ENCODE measurements at regions not wholly inside any gene's neighbourhood (a gene's known extent, or its start where the extent isn't known, plus 50 kb on each side); places are given as distances from the start of the nearest gene placed in this dataset.

DNA sequence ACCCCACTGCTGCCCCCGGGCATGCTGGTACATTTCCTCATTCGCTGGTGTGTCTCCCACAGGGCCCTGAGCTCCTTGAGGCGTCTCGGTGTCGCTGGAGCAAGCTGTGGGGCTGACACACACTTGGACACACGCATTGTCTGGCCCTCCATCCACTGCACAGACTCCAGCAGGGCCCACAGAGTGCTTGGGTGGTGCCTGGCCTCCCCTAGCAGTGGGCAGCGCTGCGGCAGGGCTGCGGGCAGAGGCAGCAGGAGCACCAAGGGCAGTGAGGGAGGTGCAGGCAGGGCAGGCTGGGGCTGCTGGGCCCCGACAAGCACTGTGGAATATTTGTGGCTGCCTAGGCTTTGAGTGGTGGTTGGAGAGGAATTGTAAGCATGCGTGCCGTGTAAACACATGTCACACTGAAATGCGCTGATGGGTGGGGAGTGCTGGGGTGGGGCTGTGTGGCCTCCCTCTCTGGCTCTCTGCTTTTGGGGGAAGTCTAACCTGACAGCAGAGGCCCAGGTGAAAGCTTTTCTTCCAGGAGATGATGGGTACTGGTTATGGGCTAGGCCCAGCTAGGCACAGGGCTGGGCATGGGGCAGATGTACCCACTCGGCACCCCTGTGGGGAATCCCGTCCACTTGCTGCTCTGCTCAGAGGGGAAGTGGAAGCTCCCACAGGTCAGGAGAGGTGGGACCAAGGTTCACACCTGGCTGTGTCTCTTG lies 55.5 kb upstream of the HS6ST1 start:
- Histone ChIP-seq H3K9ac (ENCODE audit: control insufficient read depth, extremely low read depth, insufficient read depth, low read length) (peak overlapping the region; percentile 39), H3K4me1 (ENCODE audit: control insufficient read depth, extremely low read depth, insufficient read depth, low read length) (peaks cover 49% of the 10 kb centered on the region), H4K20me1 (ENCODE audit: control insufficient read depth, extremely low read depth, insufficient read depth, low read length) (no peaks in the 10 kb centered on the region), H3K36me3 (ENCODE audit: control insufficient read depth in 2 of 2, extremely low read depth in 1 of 2, insufficient read depth in 2 of 2, low read length in 2 of 2) (no peaks in the 10 kb centered on the region), H2AFZ (ENCODE audit: control insufficient read depth, low read length) (peak overlapping the region; percentile 3), H3K27me3 (ENCODE audit: control insufficient read depth, extremely low read depth, insufficient read depth, low read length) (no peaks in the 10 kb centered on the region), H3K9me3 (ENCODE audit: control insufficient read depth, low read depth, low read length) (no peaks in the 10 kb centered on the region), H3K4me2 (ENCODE audit: control insufficient read depth, extremely low read depth, insufficient read depth, low read depth, low read length) (peak overlapping the region; percentile 58), H3K9me1 (ENCODE audit: control insufficient read depth, extremely low read depth, insufficient read depth, low read length) (no peaks in the 10 kb centered on the region), H3K4me3 (ENCODE audit: control insufficient read depth in 2 of 3, extremely low read depth in 1 of 3, insufficient read depth in 2 of 3, low read depth in 1 of 3, low read length in 3 of 3) (peak overlapping the region in 1 of 3 experiments; percentile 15), H3K79me2 (ENCODE audit: control insufficient read depth, insufficient read depth, low read length) (no peaks in the 10 kb centered on the region), H3K27ac (ENCODE audit: control insufficient read depth, insufficient read depth, low read length) (peak overlapping the region; percentile 62)
- dilution Hi-C loops (cut with MboI; ENCODE audit: extremely low pct_ligation_motif_present, low sequenced_read_pairs), result no loop called here
- TF ChIP-seq, protein P1, sequence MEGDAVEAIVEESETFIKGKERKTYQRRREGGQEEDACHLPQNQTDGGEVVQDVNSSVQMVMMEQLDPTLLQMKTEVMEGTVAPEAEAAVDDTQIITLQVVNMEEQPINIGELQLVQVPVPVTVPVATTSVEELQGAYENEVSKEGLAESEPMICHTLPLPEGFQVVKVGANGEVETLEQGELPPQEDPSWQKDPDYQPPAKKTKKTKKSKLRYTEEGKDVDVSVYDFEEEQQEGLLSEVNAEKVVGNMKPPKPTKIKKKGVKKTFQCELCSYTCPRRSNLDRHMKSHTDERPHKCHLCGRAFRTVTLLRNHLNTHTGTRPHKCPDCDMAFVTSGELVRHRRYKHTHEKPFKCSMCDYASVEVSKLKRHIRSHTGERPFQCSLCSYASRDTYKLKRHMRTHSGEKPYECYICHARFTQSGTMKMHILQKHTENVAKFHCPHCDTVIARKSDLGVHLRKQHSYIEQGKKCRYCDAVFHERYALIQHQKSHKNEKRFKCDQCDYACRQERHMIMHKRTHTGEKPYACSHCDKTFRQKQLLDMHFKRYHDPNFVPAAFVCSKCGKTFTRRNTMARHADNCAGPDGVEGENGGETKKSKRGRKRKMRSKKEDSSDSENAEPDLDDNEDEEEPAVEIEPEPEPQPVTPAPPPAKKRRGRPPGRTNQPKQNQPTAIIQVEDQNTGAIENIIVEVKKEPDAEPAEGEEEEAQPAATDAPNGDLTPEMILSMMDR (optimal IDR thresholded peaks at IDR 0.05 in 1 of 3, IDR thresholded peaks at IDR 0.05 in 1 of 3, conservative IDR thresholded peaks at IDR 0.05 in 1 of 3; ENCODE audit: extremely low read depth in 1 of 3, insufficient read depth in 2 of 3, low read length in 3 of 3), result no peak
- TF ChIP-seq EZH2 (IDR thresholded peaks at IDR 0.05; ENCODE audit: low read length), result no peak
- peak; percentile 64 for DNase-seq (ENCODE audit: low read depth, low spot score)
- FAIRE-seq, result peak; percentile 95

DNA sequence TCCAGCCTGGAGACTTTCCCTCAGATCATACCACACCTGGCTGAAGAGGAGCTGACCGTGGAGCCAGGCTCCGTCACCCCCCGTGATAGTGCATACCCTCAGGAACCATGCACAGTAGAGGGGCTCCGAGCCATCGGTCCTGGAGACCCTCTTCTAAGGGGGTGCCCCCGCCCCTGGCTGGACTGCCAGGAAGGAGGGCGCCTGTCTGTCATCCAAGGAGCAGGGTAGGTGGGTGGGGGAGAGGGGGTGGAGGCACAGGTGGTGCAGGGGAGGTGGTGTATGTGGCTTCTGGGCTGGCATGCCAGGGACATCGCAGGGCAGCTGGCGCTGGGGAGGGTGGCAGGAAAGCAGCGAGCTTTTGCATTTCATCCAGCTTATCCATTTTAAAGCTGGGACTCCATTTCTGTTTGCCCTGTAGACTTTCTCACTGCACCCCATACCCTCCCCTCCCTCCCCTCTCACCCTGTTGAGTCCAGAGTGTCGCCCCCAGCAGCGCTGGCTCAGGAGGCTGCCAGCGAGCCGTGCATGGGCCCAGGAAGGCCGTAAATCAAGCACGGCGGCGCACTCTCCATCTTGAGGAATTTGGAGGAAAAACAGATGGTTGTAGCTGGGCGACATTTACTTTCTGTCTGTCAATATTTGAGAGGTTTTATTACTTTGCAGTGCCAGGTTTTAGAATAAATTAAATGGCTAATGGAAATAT lies 56.2 kb upstream of the HS6ST1 start:
- H3K9me3 ChIP-seq (ENCODE audit: control insufficient read depth, low read depth, low read length), result no peaks in the 10 kb centered on the region
- peak overlapping the region; percentile 58 for H3K4me2 ChIP-seq (ENCODE audit: control insufficient read depth, extremely low read depth, insufficient read depth, low read depth, low read length)
- H3K4me1 ChIP-seq (ENCODE audit: control insufficient read depth, extremely low read depth, insufficient read depth, low read length), result peaks cover 48% of the 10 kb centered on the region
- peak; percentile 32 for FAIRE-seq
- H3K27ac ChIP-seq (ENCODE audit: control insufficient read depth, insufficient read depth, low read length), result peak overlapping the region; percentile 55
- H3K79me2 ChIP-seq (ENCODE audit: control insufficient read depth, insufficient read depth, low read length), result no peaks in the 10 kb centered on the region
- peak overlapping the region; percentile 39 for H3K9ac ChIP-seq (ENCODE audit: control insufficient read depth, extremely low read depth, insufficient read depth, low read length)
- DNase-seq (ENCODE audit: low read depth, low spot score), result no peak
- no peaks in the 10 kb centered on the region for H3K9me1 ChIP-seq (ENCODE audit: control insufficient read depth, extremely low read depth, insufficient read depth, low read length)
- no peaks in the 10 kb centered on the region for H4K20me1 ChIP-seq (ENCODE audit: control insufficient read depth, extremely low read depth, insufficient read depth, low read length)
- TF ChIP-seq EZH2 (IDR thresholded peaks at IDR 0.05; ENCODE audit: low read length), result no peak
- TF ChIP-seq, protein P1 (optimal IDR thresholded peaks at IDR 0.05 in 1 of 3, IDR thresholded peaks at IDR 0.05 in 1 of 3, conservative IDR thresholded peaks at IDR 0.05 in 1 of 3; ENCODE audit: extremely low read depth in 1 of 3, insufficient read depth in 2 of 3, low read length in 3 of 3), result no peak
- dilution Hi-C loops (cut with MboI; ENCODE audit: extremely low pct_ligation_motif_present, low sequenced_read_pairs), result no loop called here
- no peaks in the 10 kb centered on the region for H3K27me3 ChIP-seq (ENCODE audit: control insufficient read depth, extremely low read depth, insufficient read depth, low read length)
- H3K4me3 ChIP-seq (ENCODE audit: control insufficient read depth in 2 of 3, extremely low read depth in 1 of 3, insufficient read depth in 2 of 3, low read depth in 1 of 3, low read length in 3 of 3), result peak overlapping the region in 2 of 3 experiments; percentile 15 to 18
- H2AFZ ChIP-seq (ENCODE audit: control insufficient read depth, low read length), result peak overlapping the region; percentile 23
- no peaks in the 10 kb centered on the region for H3K36me3 ChIP-seq (ENCODE audit: control insufficient read depth in 2 of 2, extremely low read depth in 1 of 2, insufficient read depth in 2 of 2, low read length in 2 of 2)
